H1 (cell line): ENCODE measurements at regions not wholly inside any gene's neighbourhood (a gene's known extent, or its start where the extent isn't known, plus 50 kb on each side); places are given as distances from the start of the nearest gene placed in this dataset.

Experiments
- ATF3 ChIP-seq: IDR thresholded peaks from 2 replicates; pipeline ENCODE4 v1.6.1; 2011; ENCODE audit warnings: low read depth, mild to moderate bottlenecking, low read length; ENCODE audit not compliant: insufficient read depth

GRCh38 chr17:12554251-12554650 lies 111.4 kb upstream of the MYOCD start (continued):
- TF ChIP-seq ATF3, result no peak
